ENCODE measurements at regions not wholly inside any gene's neighbourhood (a gene's known extent, or its start where the extent isn't known, plus 50 kb on each side); places are given as distances from the start of the nearest gene placed in this dataset.

GRCh38 chr13:29943686-29944085 is 93.3 kb upstream of the UBL3 start:
- TF ChIP-seq POLR2A (IDR thresholded peaks at IDR 0.05; ENCODE audit: control extremely low read depth in 1 of 2, low read depth in 2 of 2, low read length in 2 of 2) (no peak), TCF12 (IDR thresholded peaks at IDR 0.05; ENCODE audit: low read depth, low read length) (no peak), CTCF (IDR thresholded peaks at IDR 0.05; ENCODE audit: control extremely low read depth in 1 of 3, insufficient read depth in 1 of 3, low read depth in 1 of 3, low read length in 3 of 3) (no peak)
